HG03378 (cell line): ENCODE measurements at regions not wholly inside any gene's neighbourhood (a gene's known extent, or its start where the extent isn't known, plus 50 kb on each side); places are given as distances from the start of the nearest gene placed in this dataset.
"Not testable (repeated sequence)": the region's sequence is repeated elsewhere in the genome, so short reads cannot be mapped to it uniquely, and the experiment has no call there.

Experiments
- ATAC-seq: cut with Tn5 transposase; IDR thresholded peaks from one replicate; pipeline ENCODE4 v1.9.1; 2021; ENCODE audit warnings: mild to moderate bottlenecking, moderate library complexity; ENCODE audit not compliant: unreplicated experiment

DNA sequence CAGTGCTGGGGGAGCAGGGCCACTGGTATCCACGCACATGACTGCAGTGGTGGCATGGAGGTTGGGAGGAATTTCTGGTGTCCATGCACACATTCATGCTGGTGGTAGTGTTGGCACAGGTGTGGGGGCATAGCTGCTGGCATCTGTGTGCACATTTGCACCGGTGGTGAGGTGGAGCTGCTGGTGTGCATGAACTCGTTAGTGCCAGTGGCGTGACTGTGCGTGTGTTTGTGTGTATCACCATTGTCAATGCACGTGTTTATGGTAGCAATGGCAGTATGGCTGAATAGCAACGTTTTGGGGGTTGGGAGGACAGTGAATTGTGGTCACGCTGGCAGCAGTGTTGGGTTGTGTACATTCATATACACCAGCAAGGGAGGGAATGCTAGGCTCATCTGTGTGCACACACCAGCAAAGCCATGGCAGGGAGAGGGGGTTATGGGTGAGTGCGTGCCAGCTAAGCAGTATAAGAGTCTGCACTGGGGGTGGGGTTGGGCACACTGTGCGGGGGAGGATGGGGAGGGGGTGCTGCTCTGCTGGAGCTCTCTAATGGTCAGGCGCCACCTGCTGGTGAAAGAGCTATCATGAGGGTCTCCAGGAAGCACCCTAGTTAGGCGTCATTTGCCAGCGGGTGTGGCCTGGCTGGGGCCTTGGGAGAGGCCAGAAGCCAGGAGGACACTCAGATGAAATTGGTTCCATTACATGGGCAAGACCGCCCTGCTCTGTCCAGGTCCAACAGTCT lies 626.1 kb upstream of the ID4 start:
- ATAC-seq: no peak

DNA sequence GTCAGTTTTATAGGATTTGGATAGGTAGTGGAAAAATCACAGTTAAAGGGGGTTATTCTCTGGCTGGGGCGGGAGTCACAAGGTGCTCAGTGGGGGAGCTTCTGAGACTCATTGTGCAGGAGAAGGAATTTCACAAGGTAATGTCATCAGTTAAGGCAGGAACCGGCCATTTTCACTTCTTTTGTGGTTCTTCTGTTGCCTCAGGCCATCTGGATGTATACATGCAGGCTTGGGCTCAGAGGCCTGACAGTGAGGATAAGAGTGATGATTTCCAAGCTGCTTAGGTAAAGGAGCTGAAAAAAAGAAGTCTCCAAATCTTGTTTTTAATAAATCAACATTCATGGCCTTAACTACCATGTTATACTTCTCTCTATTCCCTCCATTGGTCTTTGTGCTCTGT lies 622.9 kb upstream of the ID4 start:
- no peak for ATAC-seq

DNA sequence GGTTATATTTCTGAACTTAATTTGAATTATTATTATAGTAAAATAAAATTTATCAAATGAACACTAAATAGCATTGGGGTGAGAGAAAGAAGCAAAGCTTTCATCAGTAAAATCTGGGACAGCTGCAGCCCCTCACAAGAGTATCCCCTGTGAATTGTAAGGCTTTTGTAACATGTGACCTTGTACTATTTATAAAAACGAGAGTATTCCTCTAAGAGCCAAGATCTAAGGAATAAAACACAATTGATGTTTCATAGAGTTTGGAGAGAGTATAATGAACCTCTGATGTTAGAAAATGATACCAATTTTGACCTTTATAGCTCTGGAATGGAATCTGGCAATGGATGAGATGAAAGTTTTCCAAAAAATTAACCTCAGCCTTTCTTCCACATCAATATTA lies 617.2 kb upstream of the ID4 start:
- ATAC-seq: no peak

DNA sequence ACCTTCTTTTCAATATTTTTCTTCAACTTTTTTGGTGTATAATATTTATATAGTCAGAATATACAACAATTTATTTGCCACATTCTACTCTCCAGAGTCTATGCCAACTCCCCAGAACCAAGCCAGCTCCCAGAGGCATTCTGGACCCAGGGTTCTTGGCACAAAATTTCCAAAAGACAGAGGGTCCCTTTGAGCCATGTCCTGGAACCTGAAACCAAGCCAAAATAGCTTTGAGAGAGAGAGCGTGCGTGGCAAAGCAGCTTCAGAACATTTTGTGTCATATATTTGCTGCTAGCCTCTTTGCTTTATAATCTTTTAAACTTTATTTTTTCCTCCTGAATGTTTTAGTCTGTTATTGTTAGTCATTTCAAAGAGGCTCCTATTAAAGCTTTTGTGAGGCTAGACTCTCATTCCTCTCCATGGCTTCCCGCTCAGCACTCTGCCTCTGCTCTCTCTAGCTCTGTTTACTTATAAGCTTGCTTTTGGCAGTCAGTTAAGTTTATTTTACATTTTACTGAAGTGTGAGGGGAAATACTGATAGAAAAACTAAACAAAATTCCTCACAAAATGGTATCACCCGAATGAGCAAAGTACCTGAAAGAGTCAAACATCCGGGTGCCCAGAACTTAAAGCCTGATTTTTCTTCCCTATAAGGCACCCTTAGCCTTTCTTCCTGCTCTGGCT lies 605.1 kb upstream of the ID4 start:
- ATAC-seq: no peak

DNA sequence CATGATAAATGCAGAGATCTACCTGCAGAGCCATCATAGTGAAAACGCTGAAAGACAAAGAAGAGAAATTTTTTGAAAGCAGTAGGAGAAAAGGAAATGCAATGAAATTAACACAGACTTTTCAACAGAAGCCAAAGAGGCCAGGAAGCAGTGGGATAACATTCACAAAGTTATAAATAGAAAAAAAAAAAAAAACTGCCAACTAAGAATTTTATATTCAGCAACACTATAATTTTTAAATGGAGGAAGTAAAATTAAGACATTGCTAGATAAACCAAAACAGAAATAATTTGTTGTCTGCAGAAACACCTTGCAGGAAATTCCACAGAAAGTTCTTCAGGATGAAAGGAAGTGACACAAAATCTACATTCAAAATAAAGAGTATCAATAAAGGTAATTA lies 591.5 kb upstream of the ID4 start:
- no peak for ATAC-seq

DNA sequence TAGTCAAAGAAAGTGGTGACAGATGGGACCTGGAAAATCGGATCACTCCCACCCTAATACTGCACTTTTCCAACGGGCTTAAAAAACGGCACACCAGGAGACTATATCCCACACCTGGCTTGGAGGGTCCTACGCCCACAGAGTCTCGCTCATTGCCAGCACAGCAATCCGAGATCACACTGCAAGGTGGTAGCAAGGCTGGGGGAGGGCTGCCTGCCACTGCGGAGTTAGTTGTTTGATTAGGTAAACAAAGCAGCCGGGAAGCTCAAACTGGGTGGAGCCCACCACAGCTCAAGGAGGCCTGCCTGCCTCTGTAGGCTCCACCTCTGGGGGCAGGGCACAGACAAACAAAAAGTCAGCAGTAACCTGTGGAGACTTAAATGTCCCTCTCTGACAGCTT lies 590.0 kb upstream of the ID4 start:
- not testable (repeated sequence) for ATAC-seq

DNA sequence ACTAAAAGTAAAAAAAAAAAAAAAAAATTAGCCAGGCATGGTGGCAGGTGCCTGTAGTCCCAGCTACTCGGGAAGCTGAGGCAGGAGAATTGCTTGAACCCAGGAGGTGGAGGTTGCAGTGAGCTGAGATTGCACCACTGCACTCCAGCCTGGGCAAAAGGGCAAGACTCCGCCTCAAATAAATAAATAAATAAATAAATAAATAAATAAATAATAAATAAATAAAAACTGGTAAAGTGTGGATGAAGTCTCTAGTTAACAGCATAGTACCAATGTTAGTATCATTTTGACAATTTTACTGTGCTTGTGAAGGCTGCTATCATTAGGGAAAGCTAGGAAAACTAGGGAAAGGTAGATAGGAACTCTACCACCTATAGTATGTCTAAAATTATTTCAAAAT lies 581.0 kb upstream of the ID4 start:
- ATAC-seq: not testable (repeated sequence)

DNA sequence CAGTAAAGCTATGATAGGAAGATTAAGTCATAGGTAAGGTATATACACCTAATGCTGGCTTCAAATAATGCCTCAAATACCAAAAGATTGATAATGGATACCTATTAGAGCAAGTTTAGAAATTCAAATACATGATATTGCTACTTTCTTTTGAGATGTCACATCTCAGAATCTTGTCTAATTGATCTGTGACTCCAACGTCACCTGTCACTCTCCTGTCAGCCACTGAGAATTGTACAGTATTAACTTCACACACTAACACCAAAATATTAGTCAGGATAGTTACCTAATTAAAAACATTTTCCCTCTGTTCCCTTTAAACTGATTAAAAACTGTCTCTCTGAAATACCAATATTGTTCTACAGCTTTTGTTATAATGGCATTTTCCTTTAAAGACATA lies 575.5 kb upstream of the ID4 start:
- no peak for ATAC-seq

DNA sequence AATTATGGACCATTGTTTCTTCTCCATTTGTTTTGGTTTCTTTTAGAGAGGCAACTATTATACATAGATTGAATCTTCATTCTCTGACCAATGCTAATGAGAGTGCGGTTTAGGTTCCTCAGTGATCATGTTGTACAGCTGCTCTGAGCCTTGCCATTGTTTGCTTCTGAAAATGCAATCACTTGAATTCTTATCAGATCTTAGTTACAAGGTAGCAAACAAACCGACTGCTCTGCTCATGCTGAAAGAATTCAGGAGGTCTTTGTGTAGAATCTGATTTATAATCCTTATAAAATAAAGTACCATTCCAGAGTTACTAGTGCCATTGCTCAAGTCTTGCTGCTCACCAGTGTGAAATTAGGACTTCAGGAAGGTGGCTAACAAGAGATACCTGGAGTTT lies 569.1 kb upstream of the ID4 start:
- no peak for ATAC-seq

DNA sequence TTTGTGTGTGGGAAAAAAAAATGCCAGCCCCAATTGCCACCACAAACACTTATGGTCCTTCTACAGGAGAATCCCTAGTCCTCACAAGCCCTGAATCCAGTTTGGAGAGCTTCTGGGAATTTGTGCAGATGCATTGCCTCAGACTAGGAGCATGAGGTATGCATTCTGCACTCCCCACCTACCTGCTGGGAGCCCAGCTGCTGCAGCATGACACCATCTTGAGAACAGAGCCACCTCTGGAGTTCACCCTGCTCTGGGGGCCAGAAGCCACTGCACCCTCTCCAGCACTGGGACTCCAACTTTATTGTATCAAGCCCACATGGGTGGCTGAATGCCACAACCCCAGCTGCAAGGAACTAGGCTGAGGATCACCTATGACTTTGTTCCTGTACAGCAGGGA lies 568.5 kb upstream of the ID4 start:
- no peak for ATAC-seq

DNA sequence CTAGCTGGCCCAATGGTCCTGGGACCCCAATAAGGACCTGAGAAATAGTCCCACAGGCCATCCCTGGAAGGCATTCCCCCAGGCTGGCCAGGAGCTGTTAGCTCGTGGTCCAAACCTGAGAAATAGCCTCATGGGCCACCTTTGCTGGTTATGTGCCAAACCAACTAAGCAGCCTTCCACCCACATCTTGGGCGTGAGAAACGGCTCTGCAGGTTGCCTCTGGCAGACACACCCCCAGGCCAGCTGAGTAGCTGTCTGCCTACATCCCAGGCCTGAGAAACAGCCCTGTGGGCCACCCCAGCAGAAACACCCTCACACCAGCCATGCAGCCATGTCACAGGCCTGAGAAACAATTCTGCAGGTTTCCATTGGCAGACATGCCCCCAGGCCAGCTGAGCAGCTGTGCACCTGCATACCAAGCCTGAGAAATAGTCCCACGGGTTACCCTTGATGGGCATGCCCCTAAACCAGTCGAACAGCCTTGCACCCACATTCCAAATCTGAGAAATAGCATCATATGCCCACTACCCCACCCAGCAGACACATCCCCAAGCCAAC lies 567.8 kb upstream of the ID4 start:
- ATAC-seq: no peak

DNA sequence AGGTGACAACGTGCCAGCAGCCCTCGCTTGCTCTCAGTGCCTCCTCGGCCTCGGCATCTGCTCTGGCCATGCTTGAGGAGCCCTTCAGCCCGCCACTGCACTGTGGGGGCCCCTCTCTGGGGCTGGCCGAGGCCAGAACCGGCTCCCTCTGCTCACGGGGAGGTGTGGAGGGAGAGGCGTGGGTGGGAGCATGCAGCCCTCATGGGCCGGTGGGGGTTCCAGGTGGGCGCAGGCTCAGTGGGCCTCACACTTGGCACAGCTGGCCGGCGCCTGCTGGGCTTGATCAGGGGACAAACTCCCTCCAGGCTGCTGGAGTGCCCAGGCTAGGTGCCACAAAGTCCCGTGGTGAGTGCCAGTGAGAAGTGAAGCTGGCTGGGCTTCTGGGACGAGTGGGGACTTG lies 566.6 kb upstream of the ID4 start:
- no peak for ATAC-seq

DNA sequence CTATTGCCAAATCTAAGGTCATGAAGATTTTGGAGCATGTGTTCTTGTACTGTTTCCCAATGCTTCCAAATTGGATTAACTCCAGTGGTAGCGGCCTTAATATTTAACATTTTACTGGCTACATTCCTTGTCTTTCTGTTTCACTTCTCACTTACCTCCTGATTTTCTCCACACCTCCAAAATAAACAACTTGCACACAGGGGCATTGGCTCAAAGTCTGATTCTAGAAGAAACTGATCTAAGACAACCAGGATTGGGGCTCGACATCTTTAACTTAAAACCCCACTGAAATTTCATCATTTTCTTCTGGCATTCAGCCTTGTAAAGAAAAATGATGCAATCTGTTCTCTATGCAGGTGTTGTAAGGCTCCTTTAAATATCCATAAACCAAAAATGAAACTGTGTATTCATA lies 557.9 kb upstream of the ID4 start:
- ATAC-seq: no peak

DNA sequence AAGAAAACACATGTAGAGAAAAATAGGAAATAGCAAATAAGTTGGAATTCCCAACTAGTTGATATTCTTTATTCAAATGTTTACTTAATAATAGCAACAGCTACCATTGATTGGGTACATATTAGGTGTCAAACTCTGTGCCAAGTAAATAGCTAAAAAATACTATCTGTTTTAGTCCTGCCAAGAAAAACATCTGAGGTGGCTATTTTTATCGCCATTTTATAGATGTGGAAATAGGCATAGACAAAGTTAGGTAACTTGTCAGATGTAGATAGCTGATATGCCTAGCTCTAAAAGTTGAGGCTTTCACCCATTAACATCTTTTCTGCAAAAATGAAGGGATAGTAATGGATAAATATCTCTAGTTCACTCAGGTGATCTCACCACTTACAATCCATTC lies 549.2 kb upstream of the ID4 start:
- no peak for ATAC-seq

DNA sequence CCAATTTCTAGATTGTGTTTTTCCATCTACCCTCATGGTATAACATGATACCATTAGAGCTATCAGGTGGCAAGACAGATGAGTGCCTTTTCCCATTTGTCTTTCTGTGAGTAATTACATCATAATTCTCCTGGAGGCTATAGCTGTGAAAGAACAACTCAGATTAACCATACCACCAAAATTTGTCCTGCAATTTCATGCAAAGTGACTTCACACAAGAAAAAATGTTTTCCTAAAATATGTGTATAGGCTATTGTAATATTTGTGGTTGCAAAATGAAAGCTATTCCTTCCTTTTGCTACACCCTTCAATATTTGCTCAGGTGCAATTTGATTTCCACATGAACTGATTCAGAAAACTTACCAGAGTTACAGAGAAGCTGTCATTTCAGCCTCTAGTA lies 547.7 kb upstream of the ID4 start:
- ATAC-seq: no peak

DNA sequence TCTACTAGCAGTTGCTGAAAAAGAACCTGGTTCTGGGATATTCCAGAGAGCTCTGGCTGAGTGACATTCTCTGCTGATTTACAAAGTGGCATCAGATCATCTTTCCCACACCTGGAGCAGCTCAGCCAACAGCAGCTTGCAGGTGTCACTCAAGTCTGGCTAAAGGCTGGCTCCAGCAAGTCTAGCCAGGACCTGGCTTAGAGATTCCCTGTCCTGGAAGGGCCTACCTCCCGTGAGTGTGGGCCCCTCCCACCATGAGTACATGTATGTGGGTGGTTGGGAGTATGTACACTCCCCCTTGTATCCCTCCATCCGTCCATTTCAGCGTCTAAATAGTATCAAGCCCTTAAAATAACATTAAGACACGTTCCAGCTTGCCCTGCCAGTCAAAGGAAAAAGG lies 539.3 kb upstream of the ID4 start:
- ATAC-seq: no peak

DNA sequence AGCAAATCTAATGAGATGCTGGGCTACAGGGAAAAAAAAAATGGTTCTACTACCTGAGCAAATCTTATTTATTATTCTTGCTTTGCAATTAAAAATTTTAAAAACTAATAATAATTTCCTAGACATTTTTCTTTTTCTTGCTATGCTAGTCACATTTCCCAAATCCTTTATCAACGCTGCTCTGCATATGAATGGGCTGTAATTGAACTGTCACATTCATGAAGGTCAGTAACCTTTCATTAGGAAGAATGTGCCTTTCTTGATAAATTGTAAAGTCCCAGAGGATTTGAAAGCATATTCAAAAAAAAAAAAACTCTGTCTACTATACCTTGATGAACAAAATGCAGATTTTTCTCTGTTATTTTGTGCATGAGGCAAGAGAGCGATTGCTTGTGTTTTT lies 538.7 kb upstream of the ID4 start:
- no peak for ATAC-seq

DNA sequence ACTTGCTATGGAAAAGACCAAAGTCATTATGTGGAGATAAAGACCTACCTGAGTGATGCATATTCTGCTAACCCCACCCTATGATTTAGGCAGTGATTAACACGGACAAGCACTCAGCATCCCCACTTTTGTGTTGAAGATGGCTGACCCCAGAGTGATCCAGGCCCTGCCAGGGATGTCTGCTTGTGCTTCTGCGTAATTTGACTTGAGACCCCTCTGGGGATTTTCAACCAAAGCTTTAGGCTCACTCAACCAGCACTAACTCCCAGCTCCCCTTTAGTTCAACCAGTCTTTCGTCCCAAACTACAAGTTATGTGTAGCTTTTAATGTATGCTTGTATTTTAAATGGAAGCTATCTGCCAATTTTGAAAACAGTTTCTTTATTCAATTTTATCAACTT lies 538.0 kb upstream of the ID4 start:
- no peak for ATAC-seq

DNA sequence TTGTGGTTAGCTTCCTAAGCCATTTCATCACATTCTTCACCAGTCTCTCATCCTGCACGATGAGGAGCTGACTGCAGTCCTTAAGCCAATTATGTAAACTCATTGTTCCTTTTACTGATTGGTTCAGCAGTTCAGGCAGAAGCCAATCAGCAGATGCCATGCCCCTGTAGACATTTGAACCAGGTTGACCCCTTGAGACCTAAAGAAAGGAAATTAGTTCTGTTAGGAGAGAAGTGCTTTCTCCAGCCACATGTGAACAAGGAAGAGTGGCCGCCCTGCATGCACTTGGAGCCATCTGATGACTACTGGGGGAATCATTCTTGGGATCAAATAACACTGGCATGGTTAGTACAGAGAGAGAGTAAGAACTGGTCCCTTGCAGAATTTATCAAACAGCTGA lies 535.2 kb upstream of the ID4 start:
- ATAC-seq: no peak

DNA sequence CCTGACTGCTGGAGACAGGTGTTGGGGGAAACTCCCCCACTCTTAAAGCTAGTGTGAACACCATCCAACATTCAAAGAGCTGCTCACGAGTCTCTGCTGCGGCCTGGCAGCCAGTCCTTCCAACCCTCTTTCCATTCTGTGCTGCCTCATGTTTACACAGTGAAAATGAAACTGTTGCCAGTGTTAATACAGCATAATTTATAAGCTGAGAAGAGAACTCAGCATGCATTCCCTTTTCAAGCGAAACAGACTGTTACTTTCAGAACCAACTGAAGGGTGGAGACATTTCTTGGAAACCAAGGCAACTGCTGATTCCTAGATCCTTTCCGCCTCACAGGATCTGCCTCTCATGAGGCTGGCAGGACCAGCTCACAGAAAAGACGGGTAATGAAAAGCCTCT lies 533.8 kb upstream of the ID4 start:
- ATAC-seq: no peak

DNA sequence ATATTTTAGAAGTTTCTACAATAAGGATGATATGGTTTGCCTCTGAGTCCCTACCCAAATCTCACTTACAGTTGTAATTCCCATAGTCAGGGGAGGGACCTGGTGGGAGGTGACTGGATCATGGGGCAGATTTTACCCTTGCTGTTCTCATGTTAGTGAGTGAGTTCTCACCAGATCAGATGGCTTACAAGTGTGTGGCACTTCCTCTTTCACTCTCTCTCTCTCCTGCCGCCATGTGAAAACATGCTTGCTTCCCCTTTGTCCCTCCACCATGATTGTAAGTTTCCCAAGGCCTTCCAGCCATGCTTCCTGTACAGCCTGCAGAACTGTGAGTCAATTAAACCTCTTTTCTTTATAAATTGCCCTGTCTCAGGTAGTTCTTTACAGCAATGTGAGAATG lies 527.5 kb upstream of the ID4 start:
- ATAC-seq: no peak

DNA sequence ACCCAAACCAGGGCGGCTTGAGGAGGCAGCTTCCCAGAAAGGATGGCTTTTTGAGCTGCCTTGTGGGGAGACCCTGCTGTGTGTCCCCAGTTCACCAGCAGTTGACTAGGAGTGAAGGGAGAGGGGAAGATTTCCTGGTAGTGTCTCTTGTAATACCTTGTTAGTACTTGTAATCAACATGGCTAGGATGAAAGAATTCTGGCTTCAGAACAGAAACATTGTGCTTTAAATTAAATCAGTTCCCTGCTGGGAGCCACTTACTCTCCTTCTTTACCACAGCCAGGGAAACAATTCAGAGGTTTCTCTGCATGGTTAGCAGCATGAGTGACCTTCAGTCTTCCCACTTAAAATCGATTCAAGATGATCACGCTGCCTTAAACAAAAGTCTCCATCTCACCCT lies 525.4 kb upstream of the ID4 start:
- no peak for ATAC-seq
